K562 (cell line): ENCODE measurements at regions not wholly inside any gene's neighbourhood (a gene's known extent, or its start where the extent isn't known, plus 50 kb on each side); places are given as distances from the start of the nearest gene placed in this dataset.

ENCODE experiments used
- ATAC-seq: fragments of 200-7000 bp; cut with Tn5 transposase; 3 replicates; pipeline ENCODE4 v1.9.1; 2020; ENCODE audit warnings: moderate library complexity
- BruUV-seq: library from RNA; stranded (reverse); fragments of 400-500 nt; replicated peaks from 2 replicates; lab custom pipeline; 2021; lab: Mats Ljungman, UMichigan
- CTCF ChIA-PET: fragments of 300-600 bp; formaldehyde crosslinking; extraction: SDS; loops from one replicate; lab custom pipeline; 2021; ENCODE audit warnings: low intra/inter-chr PET ratio; lab: Yijun Ruan, JAX
- POLR2A ChIA-PET: fragments of 300-600, 350-650 bp; sonication (Branson Sonifier 250); formaldehyde crosslinking; extraction: SDS; loops from one replicate; lab custom pipeline; 2021; ENCODE audit warnings: antibody characterized with exemption, inconsistent platforms; lab: Yijun Ruan, JAX
- DNase-seq, 4 experiments: peaks; one replicate each; pipeline versions ENCODE4 v3.0.0 to v3.0.0-alpha.2; 2011 to 2018; ENCODE audit warnings: low spot score in 3 of 4, mixed read lengths in 3 of 4; ENCODE audit errors: extremely low read depth in 1 of 4
- FAIRE-seq: peaks from 2 replicates; lab custom pipeline; 2011; peaks lifted over from hg19 to GRCh38; lab: Jason Lieb, UNC
- H2AFZ ChIP-seq: 2 replicates; pipeline ENCODE4 v1.6.0; 2011; ENCODE audit warnings: low read depth, low read length, control low read depth, inconsistent platforms
- H3K27ac ChIP-seq: fragments of 200-600 bp; 3 replicates; pipeline ENCODE4 v1.8.0; 2011; ENCODE audit warnings: low read depth, mild to moderate bottlenecking, control low read depth, inconsistent platforms, low read length, moderate library complexity, mixed read lengths; ENCODE audit errors: extremely low read depth
- H3K27me3 ChIP-seq, 2 experiments: fragments of 300-600 bp in 1 of 2; 2 replicates in 1 of 2; 3 replicates in 1 of 2; pipeline versions ENCODE4 v1.6.0 to v1.8.0; 2011; ENCODE audit warnings: inconsistent platforms in 2 of 2, low read length in 2 of 2, mild to moderate bottlenecking in 1 of 2, mixed read lengths in 1 of 2, moderate library complexity in 1 of 2; ENCODE audit not compliant: control insufficient read depth in 2 of 2, insufficient read depth in 2 of 2
- H3K36me3 ChIP-seq: fragments of 300-600 bp; 3 replicates; pipeline ENCODE4 v1.8.0; 2011; ENCODE audit warnings: mild to moderate bottlenecking, low read length, inconsistent platforms; ENCODE audit not compliant: control insufficient read depth, insufficient read depth
- H3K4me1 ChIP-seq, 2 experiments: fragments of 200-600 bp in 1 of 2; replicated peaks in 1 of 2; 2 replicates in 1 of 2; 3 replicates in 1 of 2; pipeline versions ENCODE4 v1.5.1 to v1.8.0; 2011; ENCODE audit warnings: inconsistent platforms in 2 of 2, low read length in 2 of 2, mild to moderate bottlenecking in 1 of 2, mixed read lengths in 1 of 2, moderate library complexity in 1 of 2; ENCODE audit not compliant: control insufficient read depth in 2 of 2, insufficient read depth in 2 of 2
- H3K4me2 ChIP-seq: 2 replicates; pipeline ENCODE4 v1.6.1; 2011; ENCODE audit warnings: low read length, control low read depth, inconsistent platforms, mixed read lengths; ENCODE audit not compliant: insufficient read depth
- H3K4me3 ChIP-seq: fragments of 200-600 bp; sonication (generic), shearing (Covaris generic); 2 replicates; pipeline ENCODE4 v1.5.1; 2016; ENCODE audit warnings: control low read depth, inconsistent platforms
- H3K79me2 ChIP-seq: fragments of 200-600 bp; 3 replicates; pipeline ENCODE4 v1.8.0; 2011; ENCODE audit warnings: low read length, inconsistent platforms; ENCODE audit not compliant: control insufficient read depth, insufficient read depth
- H3K9ac ChIP-seq, 2 experiments: 2 replicates each; pipeline versions ENCODE4 v1.6.0 to v1.6.1; 2011; ENCODE audit warnings: low read depth in 2 of 2, low read length in 2 of 2, control low read depth in 1 of 2, inconsistent platforms in 1 of 2, mild to moderate bottlenecking in 1 of 2, mixed read lengths in 1 of 2; ENCODE audit not compliant: insufficient read depth in 1 of 2
- H3K9me1 ChIP-seq: one replicate; pipeline ENCODE4 v1.6.0; 2011; ENCODE audit warnings: inconsistent platforms, mild to moderate bottlenecking, low read length, moderate library complexity; ENCODE audit not compliant: control insufficient read depth, insufficient read depth
- H3K9me3 ChIP-seq: replicated peaks from 2 replicates; pipeline ENCODE4 v1.5.1; 2011; ENCODE audit warnings: low read depth, low read length, inconsistent platforms; ENCODE audit not compliant: control insufficient read depth, insufficient read depth
- H4K20me1 ChIP-seq: replicated peaks from 2 replicates; pipeline ENCODE4 v1.6.1; 2011; ENCODE audit warnings: low read length, inconsistent platforms, mixed read lengths; ENCODE audit not compliant: control insufficient read depth, insufficient read depth
- BRD9 ChIP-seq: fragments of 450-650 bp; IDR thresholded peaks from 2 replicates; pipeline ENCODE4 v1.6.1; 2018; ENCODE audit warnings: low read depth; ENCODE audit not compliant: partially characterized antibody
- CC2D1A ChIP-seq: fragments of 450-650 bp; IDR thresholded peaks from 2 replicates; pipeline ENCODE4 v1.6.1; 2017; ENCODE audit warnings: mild to moderate bottlenecking
- KHSRP ChIP-seq: fragments of 450-650 bp; IDR thresholded peaks from 2 replicates; pipeline ENCODE4 v1.6.1; 2017
- RBM34 ChIP-seq: fragments of 200-400 bp; formaldehyde crosslinking; IDR thresholded peaks from 2 replicates; pipeline ENCODE4 v1.6.1; 2018; ENCODE audit warnings: low read length, borderline replicate concordance; ENCODE audit not compliant: insufficient read depth
- RFX5 ChIP-seq: IDR thresholded peaks from 2 replicates; pipeline ENCODE4 v1.6.1; 2011; ENCODE audit warnings: low read depth, mild to moderate bottlenecking, improper control_type of control experiment, low read length
- TAF9B ChIP-seq: fragments of 450-650 bp; IDR thresholded peaks from 2 replicates; pipeline ENCODE4 v1.6.1; 2018; ENCODE audit warnings: mild to moderate bottlenecking; ENCODE audit not compliant: partially characterized antibody
- ZBTB8A ChIP-seq: fragments of 450-650 bp; IDR thresholded peaks from 2 replicates; pipeline ENCODE4 v1.6.1; 2018; ENCODE audit warnings: mild to moderate bottlenecking, moderate library complexity; ENCODE audit not compliant: partially characterized antibody
- ZNF57 ChIP-seq: fragments of 450-650 bp; formaldehyde crosslinking; IDR thresholded peaks from 2 replicates; pipeline ENCODE4 v1.4.0; 2020; ENCODE audit warnings: mild to moderate bottlenecking, moderate library complexity
- ZSCAN32 ChIP-seq: fragments of 450-650 bp; formaldehyde crosslinking; IDR thresholded peaks from 2 replicates; pipeline ENCODE4 v1.4.0; 2020; ENCODE audit warnings: mild to moderate bottlenecking, moderate library complexity
- whole genome bisulfite sequencing: fragments of 100-300 bp; shearing (Covaris generic); methylation state at CpG from one replicate; pipeline ENCODE4 v1.1.6; 2016; ENCODE audit warnings: low coverage, mixed read lengths; ENCODE audit not compliant: insufficient coverage; ENCODE audit errors: missing lambda C conversion rate; 5-methylcytosine and 5-hydroxymethylcytosine counted together
- in situ Hi-C: fragments of 300-500 bp; cut with MboI; formaldehyde crosslinking; loops from 4 replicates; pipeline ENCODE4 v1.15.0; 2018; ENCODE audit warnings: inconsistent platforms, mixed read lengths
- intact Hi-C: fragments of 100-400 bp; cut with micrococcal nuclease; formaldehyde crosslinking; loops from 2 replicates; pipeline ENCODE4 v1.14.2; 2022
- TF ChIP-seq, protein P1 (sequence below): fragments of 250-450 bp; sonication (Bioruptor Pico); IDR thresholded peaks from 2 replicates; pipeline ENCODE4 v1.8.0; 2021; ENCODE audit warnings: borderline replicate concordance, mild to moderate bottlenecking, moderate library complexity; ENCODE audit not compliant: poor library complexity, severe bottlenecking

DNA sequence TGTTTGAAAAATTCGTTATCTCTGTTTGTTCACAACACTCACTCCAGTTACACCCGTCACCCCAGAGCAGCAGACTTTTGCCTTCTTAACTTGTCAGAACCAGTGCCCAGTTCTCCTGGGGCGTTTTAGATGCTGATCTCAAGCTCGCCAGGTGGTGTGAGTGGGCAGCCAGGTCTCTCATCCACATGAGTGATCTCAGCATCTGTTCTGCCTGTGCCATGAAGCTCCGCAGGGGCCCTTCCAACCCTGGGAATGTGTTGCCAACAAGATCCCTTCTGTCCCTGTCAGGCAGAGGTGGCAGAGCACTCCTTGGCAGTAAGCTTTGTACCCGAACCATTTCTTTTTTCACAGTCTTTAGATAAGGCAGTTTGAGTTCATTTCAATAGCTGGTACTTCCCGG, 896.5 kb downstream of the UQCRFS1 start:
- Histone ChIP-seq H3K27me3 (no peaks in the 10 kb centered on the region), H3K27ac (no peak overlapping the region), H3K36me3 (no peaks in the 10 kb centered on the region), H3K9me3 (no peaks in the 10 kb centered on the region), H3K4me3 (no peak overlapping the region), H4K20me1 (no peaks in the 10 kb centered on the region), H3K9me1 (no peaks in the 10 kb centered on the region), H3K9ac (no peak overlapping the region), H3K4me2 (no peak overlapping the region), H3K4me1 (no peaks in the 10 kb centered on the region), H2AFZ (no peak overlapping the region), H3K79me2 (no peaks in the 10 kb centered on the region)
- TF ChIP-seq, protein P1, sequence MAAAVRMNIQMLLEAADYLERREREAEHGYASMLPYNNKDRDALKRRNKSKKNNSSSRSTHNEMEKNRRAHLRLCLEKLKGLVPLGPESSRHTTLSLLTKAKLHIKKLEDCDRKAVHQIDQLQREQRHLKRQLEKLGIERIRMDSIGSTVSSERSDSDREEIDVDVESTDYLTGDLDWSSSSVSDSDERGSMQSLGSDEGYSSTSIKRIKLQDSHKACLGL (CRISPR knock-in tag): no peak
- TF ChIP-seq KHSRP (no peak), RBM34 (no peak)
- POLR2A ChIA-PET: interaction anchor here (1.7 kb wide), 1 partner anchor 9 kb away, joined by 4 read pairs; no protein-coding TSS in a partner anchor
- DNase-seq (no peak), ATAC-seq (no peak), FAIRE-seq (no peak)
- intact Hi-C loops: no loop called here
- BruUV-seq: no TSS peak
- WGBS: 0% methylated on average over 7 of the region's 7 CpGs
- CTCF ChIA-PET: no interaction called here
- in situ Hi-C loops: no loop called here

DNA sequence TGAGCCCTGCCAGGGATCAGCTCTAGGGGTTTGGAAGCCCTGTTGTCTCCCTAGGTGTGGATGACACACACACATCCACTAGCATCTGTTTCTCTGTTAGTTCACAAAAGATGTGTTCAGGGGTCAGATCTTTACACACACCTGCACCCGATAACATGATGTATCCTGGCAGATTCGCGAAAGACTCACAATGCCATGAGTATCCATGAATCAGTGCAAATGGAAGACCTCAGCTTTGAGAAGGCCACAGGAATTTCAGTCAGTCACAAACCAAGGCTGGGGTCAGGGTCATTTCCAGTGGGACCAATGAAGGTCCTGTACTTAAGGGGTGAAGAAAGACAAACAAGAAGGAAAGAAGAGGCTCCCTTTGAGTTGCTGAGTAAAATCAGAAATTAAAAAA, 898.2 kb downstream of the UQCRFS1 start:
- no peaks in the 10 kb centered on the region for H4K20me1 ChIP-seq
- H3K9me1 ChIP-seq: no peaks in the 10 kb centered on the region
- TF ChIP-seq TAF9B (no peak), ZSCAN32 (CRISPR knock-in tag) (no peak), BRD9 (no peak), ZNF57 (no peak), CC2D1A (no peak), RFX5 (no peak), ZBTB8A (no peak)
- DNase-seq (no peak), FAIRE-seq (no peak), ATAC-seq (no peak)
- no peaks in the 10 kb centered on the region for H3K79me2 ChIP-seq
- BruUV-seq: no TSS peak
- ChIA-PET CTCF (no interaction called here), POLR2A (interaction anchor here (0.7 kb wide), 1 partner anchor 71 kb away, joined by 3 read pairs; no protein-coding TSS in a partner anchor)
- H3K9me3 ChIP-seq: no peaks in the 10 kb centered on the region
- H3K27ac ChIP-seq: no peak overlapping the region
- no peak overlapping the region for H3K4me3 ChIP-seq
- H3K9ac ChIP-seq: no peak overlapping the region
- H3K4me2 ChIP-seq: no peak overlapping the region
- no peaks in the 10 kb centered on the region for H3K27me3 ChIP-seq
- H3K4me1 ChIP-seq: no peaks in the 10 kb centered on the region
- intact Hi-C loops: no loop called here
- in situ Hi-C loops: no loop called here
- H3K36me3 ChIP-seq: no peaks in the 10 kb centered on the region
- no peak overlapping the region for H2AFZ ChIP-seq
- WGBS: 0% methylated on average over 3 of the region's 3 CpGs
